Astrocyte of the spinal cord (primary cell): ENCODE measurements at regions not wholly inside any gene's neighbourhood (a gene's known extent, or its start where the extent isn't known, plus 50 kb on each side); places are given as distances from the start of the nearest gene placed in this dataset.

Experiments
- DNase-seq: peaks from one replicate; pipeline ENCODE4 v3.0.0; 2011; ENCODE audit warnings: low read depth, low spot score
- H3K4me3 ChIP-seq: 2 replicates; pipeline ENCODE4 v1.5.1; 2011; ENCODE audit warnings: low read depth, mild to moderate bottlenecking, low read length, moderate library complexity
- CTCF ChIP-seq: IDR thresholded peaks from 2 replicates; pipeline ENCODE4 v1.5.1; 2012; ENCODE audit warnings: low read depth, mild to moderate bottlenecking, low read length, inconsistent platforms
- in situ Hi-C: cut with HindIII; loops from 2 replicates; pipeline ENCODE4 v1.10.0; 2017; ENCODE audit warnings: low sequenced_read_pairs

- in situ Hi-C loops = no loop called here
- H3K4me3 ChIP-seq = no peak overlapping the region
- TF ChIP-seq CTCF = no peak
- DNase-seq = no peak
These were observed 172.2 kb upstream of the NEBL start for GRCh38 chr10:21069278-21069677.

GRCh38 chr10:21068026-21068656 lies 171.0 kb upstream of the NEBL start:
- TF ChIP-seq CTCF = no peak
- H3K4me3 ChIP-seq = no peak overlapping the region
- in situ Hi-C loops = no loop called here
- DNase-seq = no peak

- in situ Hi-C loops = no loop called here
- no peak for TF ChIP-seq CTCF
- no peak for DNase-seq
- no peak overlapping the region for H3K4me3 ChIP-seq
These were observed 168.6 kb upstream of the NEBL start for GRCh38 chr10:21065621-21066248.

- DNase-seq = no peak
- TF ChIP-seq CTCF = no peak
- no peak overlapping the region for H3K4me3 ChIP-seq
- in situ Hi-C loops = no loop called here
These were observed 164.9 kb upstream of the NEBL start for GRCh38 chr10:21061982-21062381.

- no peak overlapping the region for H3K4me3 ChIP-seq
- in situ Hi-C loops = no loop called here
- DNase-seq = no peak
- TF ChIP-seq CTCF = no peak
These were observed 164.1 kb upstream of the NEBL start for GRCh38 chr10:21061184-21061583.

- no peak for TF ChIP-seq CTCF
- in situ Hi-C loops = no loop called here
- no peak overlapping the region for H3K4me3 ChIP-seq
- DNase-seq = no peak
These were observed 163.5 kb upstream of the NEBL start for GRCh38 chr10:21060626-21061025.
